GM23338 (cell line): ENCODE measurements at regions not wholly inside any gene's neighbourhood (a gene's known extent, or its start where the extent isn't known, plus 50 kb on each side); places are given as distances from the start of the nearest gene placed in this dataset.

Experiments
- ATAC-seq: fragments of 200-7000 bp; cut with Tn5 transposase; 3 replicates; pipeline ENCODE4 v1.9.1; 2020
- DNase-seq: peaks from one replicate; pipeline ENCODE4 v3.0.0-alpha.2; 2015; ENCODE audit warnings: low spot score
- H2AFZ ChIP-seq: fragments of 200-600 bp; sonication (generic); 2 replicates; pipeline ENCODE4 v1.8.0; 2016; ENCODE audit warnings: antibody characterized with exemption, mild to moderate bottlenecking, moderate library complexity
- H3F3A ChIP-seq: fragments of 200-600 bp; sonication (generic); replicated peaks from 2 replicates; pipeline ENCODE4 v1.8.0; 2017; ENCODE audit warnings: antibody characterized with exemption, mixed run types, low read depth
- H3K27ac ChIP-seq: fragments of 200-600 bp; sonication (generic); 2 replicates; pipeline ENCODE4 v1.6.1; 2016; ENCODE audit warnings: low read depth
- H3K27me3 ChIP-seq: fragments of 200-600 bp; sonication (generic); 2 replicates; pipeline ENCODE4 v1.8.0; 2016; ENCODE audit warnings: mild to moderate bottlenecking, mixed run types, moderate library complexity; ENCODE audit not compliant: insufficient read depth
- H3K36me3 ChIP-seq: fragments of 200-600 bp; sonication (generic); 2 replicates; pipeline ENCODE4 v1.8.0; 2016; ENCODE audit warnings: mild to moderate bottlenecking; ENCODE audit not compliant: insufficient read depth
- H3K4me1 ChIP-seq: fragments of 200-600 bp; sonication (generic); 2 replicates; pipeline ENCODE4 v1.8.0; 2016; ENCODE audit warnings: mild to moderate bottlenecking, moderate library complexity; ENCODE audit not compliant: insufficient read depth
- H3K4me2 ChIP-seq: fragments of 200-600 bp; sonication (generic); 2 replicates; pipeline ENCODE4 v1.7.1; 2017; ENCODE audit warnings: mixed run types
- H3K4me3 ChIP-seq: fragments of 200-600 bp; sonication (generic); 2 replicates; pipeline ENCODE4 v1.6.1; 2016; ENCODE audit warnings: mixed run types
- H3K79me2 ChIP-seq: fragments of 200-600 bp; sonication (generic); replicated peaks from 2 replicates; pipeline ENCODE4 v1.8.0; 2017; ENCODE audit warnings: mild to moderate bottlenecking; ENCODE audit not compliant: insufficient read depth
- H3K9me2 ChIP-seq: fragments of 200-600 bp; sonication (generic); 2 replicates; pipeline ENCODE4 v1.8.0; 2017; ENCODE audit not compliant: insufficient read depth
- H4K20me1 ChIP-seq: fragments of 200-600 bp; sonication (generic); replicated peaks from 2 replicates; pipeline ENCODE4 v1.8.0; 2017; ENCODE audit warnings: mild to moderate bottlenecking; ENCODE audit not compliant: insufficient read depth
- H3K27ac Mint-ChIP-seq: 2 replicates; pipeline ENCODE4 v1.8.0; 2020; ENCODE audit warnings: inconsistent platforms, mild to moderate bottlenecking, moderate library complexity, mixed read lengths
- H3K27me3 Mint-ChIP-seq: 3 replicates; pipeline ENCODE4 v1.8.0; 2022; ENCODE audit warnings: low read depth, mild to moderate bottlenecking, moderate library complexity, mixed read lengths, inconsistent platforms; ENCODE audit not compliant: insufficient read depth, poor library complexity
- H3K36me3 Mint-ChIP-seq: 3 replicates; pipeline ENCODE4 v1.8.0; 2021; ENCODE audit warnings: low read depth, mild to moderate bottlenecking, inconsistent platforms, moderate library complexity, mixed read lengths
- H3K4me1 Mint-ChIP-seq: 3 replicates; pipeline ENCODE4 v1.8.0; 2020; ENCODE audit warnings: mild to moderate bottlenecking, inconsistent platforms, mixed read lengths
- H3K4me3 Mint-ChIP-seq: 3 replicates; pipeline ENCODE4 v1.8.0; 2021; ENCODE audit warnings: moderate library complexity, mild to moderate bottlenecking, inconsistent platforms, mixed read lengths
- H3K9me3 Mint-ChIP-seq: 3 replicates; pipeline ENCODE4 v1.8.0; 2020; ENCODE audit warnings: moderate library complexity, mild to moderate bottlenecking, inconsistent platforms, mixed read lengths
- CREB1 ChIP-seq: fragments of 250-450 bp; sonication (Bioruptor Pico); IDR thresholded peaks from 2 replicates; pipeline ENCODE4 v1.5.0; 2020; ENCODE audit warnings: low read depth, mild to moderate bottlenecking, moderate library complexity
- CTCF ChIP-seq, 2 experiments: fragments of 200-600 bp in 1 of 2; sonication (generic) in 1 of 2; conservative IDR thresholded peaks; 2 replicates each; pipeline versions ENCODE4 v1.5.1 to v1.6.1; 2016 to 2017; ENCODE audit warnings: antibody characterized with exemption in 2 of 2, low read depth in 2 of 2, mild to moderate bottlenecking in 2 of 2, moderate library complexity in 1 of 2
- ETS1 ChIP-seq: IDR thresholded peaks from 2 replicates; pipeline ENCODE4 v1.6.1; 2016; ENCODE audit warnings: antibody characterized with exemption
- EZH2 ChIP-seq: fragments of 200-600 bp; sonication (generic); IDR thresholded peaks from one replicate; pipeline ENCODE4 v1.8.0; 2017; ENCODE audit warnings: antibody characterized with exemption, mild to moderate bottlenecking, low read depth; ENCODE audit not compliant: unreplicated experiment
- EZH2phosphoT487 ChIP-seq: fragments of 200-600 bp; sonication (generic); IDR thresholded peaks from one replicate; pipeline ENCODE4 v1.8.1; 2018; ENCODE audit warnings: antibody characterized with exemption; ENCODE audit not compliant: unreplicated experiment
- JUNB ChIP-seq: IDR thresholded peaks from one replicate; pipeline ENCODE4 v1.6.1; 2016; ENCODE audit warnings: antibody characterized with exemption; ENCODE audit not compliant: unreplicated experiment
- NANOG ChIP-seq: IDR thresholded peaks from 2 replicates; pipeline ENCODE4 v1.6.1; 2016; ENCODE audit warnings: antibody characterized with exemption, borderline replicate concordance
- POLR2AphosphoS5 ChIP-seq: IDR thresholded peaks from 2 replicates; pipeline ENCODE4 v1.6.1; 2016; ENCODE audit warnings: antibody characterized with exemption, low read depth
- REST ChIP-seq: IDR thresholded peaks from one replicate; pipeline ENCODE4 v1.6.1; 2018; ENCODE audit warnings: antibody characterized with exemption; ENCODE audit not compliant: unreplicated experiment
- STAT1 ChIP-seq: IDR thresholded peaks from one replicate; pipeline ENCODE4 v1.6.1; 2016; ENCODE audit warnings: antibody characterized with exemption; ENCODE audit not compliant: unreplicated experiment
- ZNF114 ChIP-seq: fragments of 250-450 bp; sonication (Bioruptor Pico); IDR thresholded peaks from 2 replicates; pipeline ENCODE4 v1.5.0; 2020; ENCODE audit warnings: mild to moderate bottlenecking, moderate library complexity
- ZNF331 ChIP-seq: fragments of 250-450 bp; sonication (Bioruptor Pico); IDR thresholded peaks from 2 replicates; pipeline ENCODE4 v1.5.0; 2020; ENCODE audit warnings: low read depth, mild to moderate bottlenecking, moderate library complexity
- ZNF462 ChIP-seq: fragments of 250-450 bp; sonication (Bioruptor Pico); IDR thresholded peaks from 2 replicates; pipeline ENCODE4 v1.5.0; 2020; ENCODE audit warnings: mild to moderate bottlenecking, moderate library complexity

GRCh38 chr22:27142286-27142685, 484.9 kb downstream of the MIAT start:
- Mint-ChIP-seq H3K4me1 (peaks cover 2% of the 10 kb centered on the region; the same call in 1 of the 3 replicates), H3K4me3 (no peak overlapping the region), H3K27me3 (no peaks in the 10 kb centered on the region), H3K27ac (no peak overlapping the region), H3K9me3 (no peaks in the 10 kb centered on the region; the same call in 2 of the 3 replicates), H3K36me3 (no peaks in the 10 kb centered on the region)
- peak; percentile 23 for DNase-seq
- H3K36me3 ChIP-seq = no peaks in the 10 kb centered on the region
- no peaks in the 10 kb centered on the region for H3K9me2 ChIP-seq
- no peak overlapping the region for H3K4me2 ChIP-seq
- H3K4me1 ChIP-seq = no peaks in the 10 kb centered on the region
- H3K27me3 ChIP-seq = no peaks in the 10 kb centered on the region
- H3K27ac ChIP-seq = no peak overlapping the region
- H2AFZ ChIP-seq = no peak overlapping the region; the same call in 1 of the 2 replicates
- H3K4me3 ChIP-seq = no peak overlapping the region
- no peaks in the 10 kb centered on the region for H3F3A ChIP-seq
- TF ChIP-seq JUNB (no peak), EZH2 (no peak), STAT1 (no peak), REST (no peak), CREB1 (no peak), ZNF462 (no peak), CTCF (conservative IDR thresholded peaks at IDR 0.05; ENCODE audit: low read depth in 2 of 2) (no peak), EZH2phosphoT487 (no peak), ZNF331 (CRISPR knock-in tag) (no peak), POLR2AphosphoS5 (no peak), ETS1 (no peak), NANOG (no peak), ZNF114 (no peak)
- ATAC-seq = no peak
- H4K20me1 ChIP-seq = no peaks in the 10 kb centered on the region
- no peaks in the 10 kb centered on the region for H3K79me2 ChIP-seq
